ENCODE measurements at regions not wholly inside any gene's neighbourhood (a gene's known extent, or its start where the extent isn't known, plus 50 kb on each side); places are given as distances from the start of the nearest gene placed in this dataset.

GRCh38 chr16:86870380-86870779 lies 292.0 kb downstream of the FOXL1 start:
- Histone ChIP-seq H3K4me1 (ENCODE audit: insufficient read depth) (no peaks in the 10 kb centered on the region), H3F3A (ENCODE audit: insufficient read depth) (no peaks in the 10 kb centered on the region), H3K4me2 (ENCODE audit: unreplicated experiment) (no peak overlapping the region), H2AFZ (no peak overlapping the region), H3K9ac (no peak overlapping the region), H3K79me2 (ENCODE audit: insufficient read depth) (no peaks in the 10 kb centered on the region), H3K36me3 (ENCODE audit: low read depth) (no peaks in the 10 kb centered on the region), H3K9me2 (ENCODE audit: insufficient read depth) (no peaks in the 10 kb centered on the region), H4K20me1 (ENCODE audit: insufficient read depth) (no peaks in the 10 kb centered on the region), H3K27me3 (replicated peaks; ENCODE audit: insufficient read depth) (peaks cover 61% of the 10 kb centered on the region), H3K4me3 (no peak overlapping the region), H3K27ac (no peak overlapping the region), H3K9me3 (ENCODE audit: low read depth) (no peaks in the 10 kb centered on the region)
- 65 to 67% methylated on average over 9 of the region's 9 CpGs for WGBS, 2 experiments (ENCODE audit: low coverage in 1 of 2, low lambda C conversion rate in 2 of 2, missing lambda C conversion rate in 2 of 2)
- no peak for TF ChIP-seq EZH2phosphoT487 (IDR thresholded peaks at IDR 0.05; ENCODE audit: insufficient read depth, low read depth)
- no peak for TF ChIP-seq EZH2 (IDR thresholded peaks at IDR 0.05; ENCODE audit: insufficient read depth, poor library complexity, severe bottlenecking)
- no peak for DNase-seq
- in situ Hi-C loops (cut with MboI), result no loop called here

- H3K27ac ChIP-seq, result no peak overlapping the region
- H3K9ac ChIP-seq, result no peak overlapping the region
- TF ChIP-seq EZH2 (IDR thresholded peaks at IDR 0.05; ENCODE audit: insufficient read depth, poor library complexity, severe bottlenecking), result no peak
- TF ChIP-seq EZH2phosphoT487 (IDR thresholded peaks at IDR 0.05; ENCODE audit: insufficient read depth, low read depth), result no peak
- H3K4me3 ChIP-seq, result no peak overlapping the region
- H3F3A ChIP-seq (ENCODE audit: insufficient read depth), result no peaks in the 10 kb centered on the region
- in situ Hi-C loops (cut with MboI), result no loop called here
- peaks cover 67% of the 10 kb centered on the region for H3K27me3 ChIP-seq (replicated peaks; ENCODE audit: insufficient read depth)
- DNase-seq, result no peak
- no peaks in the 10 kb centered on the region for H3K4me1 ChIP-seq (ENCODE audit: insufficient read depth)
- no peaks in the 10 kb centered on the region for H3K36me3 ChIP-seq (ENCODE audit: low read depth)
- no peaks in the 10 kb centered on the region for H3K9me3 ChIP-seq (ENCODE audit: low read depth)
- H3K4me2 ChIP-seq (ENCODE audit: unreplicated experiment), result no peak overlapping the region
- no peak overlapping the region for H2AFZ ChIP-seq
- H4K20me1 ChIP-seq (ENCODE audit: insufficient read depth), result no peaks in the 10 kb centered on the region
- WGBS, 2 experiments (ENCODE audit: low coverage in 1 of 2, low lambda C conversion rate in 2 of 2, missing lambda C conversion rate in 2 of 2), result 38 to 41% methylated on average over 9 of the region's 9 CpGs
- H3K9me2 ChIP-seq (ENCODE audit: insufficient read depth), result no peaks in the 10 kb centered on the region
- H3K79me2 ChIP-seq (ENCODE audit: insufficient read depth), result no peaks in the 10 kb centered on the region
These were observed 293.8 kb downstream of the FOXL1 start for GRCh38 chr16:86872131-86872530.

- no peak overlapping the region for H3K4me3 ChIP-seq
- no peaks in the 10 kb centered on the region for H3K79me2 ChIP-seq (ENCODE audit: insufficient read depth)
- H3K9me3 ChIP-seq (ENCODE audit: low read depth), result no peaks in the 10 kb centered on the region
- no peak overlapping the region for H3K27ac ChIP-seq
- no peaks in the 10 kb centered on the region for H4K20me1 ChIP-seq (ENCODE audit: insufficient read depth)
- in situ Hi-C loops (cut with MboI), result no loop called here
- no peaks in the 10 kb centered on the region for H3K36me3 ChIP-seq (ENCODE audit: low read depth)
- H3K4me2 ChIP-seq (ENCODE audit: unreplicated experiment), result no peak overlapping the region
- no peaks in the 10 kb centered on the region for H3K4me1 ChIP-seq (ENCODE audit: insufficient read depth)
- no peaks in the 10 kb centered on the region for H3F3A ChIP-seq (ENCODE audit: insufficient read depth)
- peaks cover 66% of the 10 kb centered on the region for H3K27me3 ChIP-seq (replicated peaks; ENCODE audit: insufficient read depth)
- no peaks in the 10 kb centered on the region for H3K9me2 ChIP-seq (ENCODE audit: insufficient read depth)
- H2AFZ ChIP-seq, result no peak overlapping the region
- TF ChIP-seq EZH2phosphoT487 (IDR thresholded peaks at IDR 0.05; ENCODE audit: insufficient read depth, low read depth) (no peak), EZH2 (IDR thresholded peaks at IDR 0.05; ENCODE audit: insufficient read depth, poor library complexity, severe bottlenecking) (no peak)
- DNase-seq, result no peak
- H3K9ac ChIP-seq, result no peak overlapping the region
- WGBS, 2 experiments (ENCODE audit: low coverage in 1 of 2, low lambda C conversion rate in 2 of 2, missing lambda C conversion rate in 2 of 2), result 72 to 81% methylated on average over 8 of the region's 8 CpGs
These were observed 294.5 kb downstream of the FOXL1 start for GRCh38 chr16:86872833-86873232.

GRCh38 chr16:86874141-86874540 lies 295.8 kb downstream of the FOXL1 start:
- H3K9me3 ChIP-seq (ENCODE audit: low read depth), result no peaks in the 10 kb centered on the region
- TF ChIP-seq EZH2 (IDR thresholded peaks at IDR 0.05; ENCODE audit: insufficient read depth, poor library complexity, severe bottlenecking) (no peak), EZH2phosphoT487 (IDR thresholded peaks at IDR 0.05; ENCODE audit: insufficient read depth, low read depth) (no peak)
- no peaks in the 10 kb centered on the region for H3K9me2 ChIP-seq (ENCODE audit: insufficient read depth)
- no peaks in the 10 kb centered on the region for H4K20me1 ChIP-seq (ENCODE audit: insufficient read depth)
- in situ Hi-C loops (cut with MboI), result no loop called here
- H3K27me3 ChIP-seq (replicated peaks; ENCODE audit: insufficient read depth), result peaks cover 61% of the 10 kb centered on the region
- no peaks in the 10 kb centered on the region for H3K36me3 ChIP-seq (ENCODE audit: low read depth)
- H3K4me1 ChIP-seq (ENCODE audit: insufficient read depth), result no peaks in the 10 kb centered on the region
- H3K4me3 ChIP-seq, result no peak overlapping the region
- H2AFZ ChIP-seq, result no peak overlapping the region
- peak; percentile 41 for DNase-seq
- H3K27ac ChIP-seq, result no peak overlapping the region
- H3F3A ChIP-seq (ENCODE audit: insufficient read depth), result no peaks in the 10 kb centered on the region
- no peak overlapping the region for H3K4me2 ChIP-seq (ENCODE audit: unreplicated experiment)
- 33 to 45% methylated on average over 2 of the region's 2 CpGs for WGBS, 2 experiments (ENCODE audit: low coverage in 1 of 2, low lambda C conversion rate in 2 of 2, missing lambda C conversion rate in 2 of 2)
- H3K9ac ChIP-seq, result no peak overlapping the region
- H3K79me2 ChIP-seq (ENCODE audit: insufficient read depth), result no peaks in the 10 kb centered on the region

- H3K9me3 ChIP-seq (ENCODE audit: low read depth), result no peaks in the 10 kb centered on the region
- no peak overlapping the region for H3K4me2 ChIP-seq (ENCODE audit: unreplicated experiment)
- H3K27ac ChIP-seq, result no peak overlapping the region
- no peak overlapping the region for H3K4me3 ChIP-seq
- H3K36me3 ChIP-seq (ENCODE audit: low read depth), result no peaks in the 10 kb centered on the region
- peaks cover 72% of the 10 kb centered on the region for H3K27me3 ChIP-seq (replicated peaks; ENCODE audit: insufficient read depth)
- TF ChIP-seq EZH2 (IDR thresholded peaks at IDR 0.05; ENCODE audit: insufficient read depth, poor library complexity, severe bottlenecking) (no peak), EZH2phosphoT487 (IDR thresholded peaks at IDR 0.05; ENCODE audit: insufficient read depth, low read depth) (no peak)
- in situ Hi-C loops (cut with MboI), result no loop called here
- WGBS, 2 experiments (ENCODE audit: low coverage in 1 of 2, low lambda C conversion rate in 2 of 2, missing lambda C conversion rate in 2 of 2), result 72 to 75% methylated on average over 10 of the region's 10 CpGs
- no peak overlapping the region for H2AFZ ChIP-seq
- no peaks in the 10 kb centered on the region for H3K9me2 ChIP-seq (ENCODE audit: insufficient read depth)
- no peaks in the 10 kb centered on the region for H3K79me2 ChIP-seq (ENCODE audit: insufficient read depth)
- no peaks in the 10 kb centered on the region for H4K20me1 ChIP-seq (ENCODE audit: insufficient read depth)
- no peaks in the 10 kb centered on the region for H3K4me1 ChIP-seq (ENCODE audit: insufficient read depth)
- no peaks in the 10 kb centered on the region for H3F3A ChIP-seq (ENCODE audit: insufficient read depth)
- no peak overlapping the region for H3K9ac ChIP-seq
- DNase-seq, result no peak
These were observed 298.1 kb downstream of the FOXL1 start for GRCh38 chr16:86876499-86876898.

Measured in GM23248 (cell line).